Astrocyte of the hippocampus (primary cell): ENCODE measurements at regions not wholly inside any gene's neighbourhood (a gene's known extent, or its start where the extent isn't known, plus 50 kb on each side); places are given as distances from the start of the nearest gene placed in this dataset.
A peak's percentile ranks its signal among the peaks of the same experiment; 100 is the strongest.

Source experiments
- DNase-seq: peaks from one replicate; pipeline ENCODE4 v3.0.0; 2011; ENCODE audit warnings: low read depth, low spot score

DNA sequence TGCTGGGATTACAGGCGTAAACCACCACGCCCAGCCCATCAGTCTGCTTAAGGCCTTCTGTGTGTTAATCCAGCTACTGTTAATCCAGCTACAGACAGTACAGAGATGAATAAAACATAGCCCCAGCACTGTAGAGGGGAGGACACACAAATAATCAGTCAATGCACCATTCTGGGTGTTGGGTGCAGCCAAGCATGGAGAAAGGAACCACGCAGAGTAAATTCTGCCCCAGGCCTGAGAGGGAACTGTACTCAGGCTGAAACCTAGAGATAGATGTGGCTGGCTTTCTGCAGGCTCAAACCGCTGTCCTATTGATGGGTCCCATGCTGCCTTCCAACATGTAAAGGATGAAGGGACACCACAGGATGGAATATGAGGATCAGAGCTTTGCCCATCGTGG, 136.8 kb upstream of the IGSF21 start:
- no peak for DNase-seq

DNA sequence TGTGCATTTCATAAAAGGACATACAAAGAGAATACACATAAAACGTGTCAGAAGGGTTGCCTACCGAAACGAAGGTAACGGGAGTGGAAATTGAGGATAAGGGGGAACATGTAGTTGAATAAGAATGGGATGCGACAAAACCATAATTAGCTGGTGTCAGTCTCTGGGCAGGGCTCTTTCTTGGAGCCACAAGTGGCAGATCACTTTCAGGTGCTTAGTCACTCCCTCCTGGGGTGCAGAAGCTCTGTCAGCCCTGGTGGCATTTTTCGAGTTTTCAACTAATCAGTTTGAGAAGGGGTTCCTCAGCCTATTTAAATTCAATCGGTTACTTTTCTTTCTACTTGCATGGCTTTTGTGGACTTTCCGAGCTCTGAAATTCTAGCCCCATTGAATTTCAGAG, 133.9 kb upstream of the IGSF21 start:
- DNase-seq = no peak

- DNase-seq = no peak
Observed at GRCh38 chr1:17976854-17977253, 130.7 kb upstream of the IGSF21 start.

GRCh38 chr1:17978016-17978415, 129.6 kb upstream of the IGSF21 start:
- no peak for DNase-seq

GRCh38 chr1:17979815-17980214, 127.8 kb upstream of the IGSF21 start:
- no peak for DNase-seq

DNA sequence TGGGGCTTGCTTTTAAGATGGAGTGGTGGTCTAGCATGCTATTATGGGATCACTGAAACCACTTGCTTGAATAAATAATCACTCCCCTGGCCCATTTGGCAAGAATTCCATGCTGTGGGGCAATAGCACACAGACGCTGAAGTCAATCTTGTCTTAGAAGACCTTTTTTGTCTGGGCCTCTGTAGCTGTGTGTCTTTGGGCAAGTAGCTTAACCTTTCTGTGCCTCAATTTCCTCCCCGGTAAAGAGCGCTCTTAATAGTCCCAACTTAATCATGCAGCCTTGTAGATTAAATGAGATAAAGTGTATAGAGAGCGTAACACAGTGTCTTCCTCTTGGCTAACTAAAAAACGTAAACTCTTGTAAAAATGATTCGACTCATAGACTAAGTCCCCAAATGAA, 125.4 kb upstream of the IGSF21 start:
- no peak for DNase-seq

DNA sequence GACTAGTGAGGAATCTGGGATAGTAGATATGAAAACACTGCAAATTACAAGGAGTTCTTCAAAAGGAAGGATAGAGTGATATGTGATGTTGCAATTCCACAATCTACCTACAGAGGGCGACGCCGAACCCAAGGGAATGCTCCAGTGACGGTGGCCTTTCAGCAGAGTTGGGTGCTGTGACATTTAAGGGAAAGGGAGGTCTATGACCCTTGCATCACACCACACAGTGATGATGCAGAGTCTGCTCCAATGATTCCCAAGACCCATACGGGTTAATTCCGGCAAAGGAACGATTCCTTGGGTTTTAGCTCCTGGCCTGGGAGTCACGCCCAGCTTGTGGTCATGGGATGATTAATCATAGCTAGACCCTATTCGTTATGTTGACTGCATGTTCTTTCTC, 123.0 kb upstream of the IGSF21 start:
- DNase-seq = peak; percentile 3

GRCh38 chr1:17986156-17986555, 121.4 kb upstream of the IGSF21 start:
- no peak for DNase-seq

DNA sequence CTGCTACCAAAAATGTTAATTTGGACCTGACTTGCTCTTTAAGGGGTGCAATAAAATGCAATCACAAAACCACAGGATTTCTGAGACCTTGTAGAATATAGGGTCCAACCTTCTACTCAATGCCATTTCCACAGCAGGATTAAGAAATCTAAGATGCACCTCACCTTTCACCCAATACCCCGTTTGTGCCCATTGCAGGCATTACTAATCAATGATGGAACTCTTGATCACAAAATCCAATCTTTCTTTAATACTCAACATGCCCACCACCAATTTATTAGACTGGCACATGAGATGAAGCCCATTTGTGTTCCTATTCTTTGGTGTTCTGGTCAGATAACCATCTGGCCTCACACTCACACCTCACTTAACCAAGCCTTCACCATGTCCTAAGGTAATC, 117.2 kb upstream of the IGSF21 start:
- no peak for DNase-seq

DNA sequence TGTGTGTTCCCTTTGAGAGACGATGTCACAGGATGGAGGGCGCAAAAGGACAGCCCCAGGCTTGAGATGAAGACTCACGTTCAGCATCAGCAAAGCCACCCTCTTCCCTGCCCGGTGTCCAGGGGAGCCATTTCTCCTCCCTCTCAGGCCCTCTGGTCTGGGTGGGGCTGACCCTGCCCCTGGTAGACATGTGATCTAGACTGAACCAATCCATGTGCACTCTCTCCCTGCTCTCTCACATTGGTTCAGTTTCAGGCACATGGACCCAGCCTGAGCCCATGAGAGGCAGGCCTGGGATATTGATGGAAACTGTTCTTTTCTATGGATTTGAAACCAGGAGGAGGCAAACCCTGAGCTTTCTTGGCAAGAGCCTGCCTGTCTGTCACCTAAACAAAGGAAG, 115.6 kb upstream of the IGSF21 start:
- no peak for DNase-seq

GRCh38 chr1:17992800-17993199, 114.8 kb upstream of the IGSF21 start:
- no peak for DNase-seq

- no peak for DNase-seq
Observed at GRCh38 chr1:17994046-17994445, 113.6 kb upstream of the IGSF21 start.

- DNase-seq = no peak
Observed at GRCh38 chr1:17995480-17995879, 112.1 kb upstream of the IGSF21 start.

- no peak for DNase-seq
Observed at GRCh38 chr1:17998889-17999288, 108.7 kb upstream of the IGSF21 start.

- no peak for DNase-seq
Observed at GRCh38 chr1:17999884-18000283, 107.7 kb upstream of the IGSF21 start.

DNA sequence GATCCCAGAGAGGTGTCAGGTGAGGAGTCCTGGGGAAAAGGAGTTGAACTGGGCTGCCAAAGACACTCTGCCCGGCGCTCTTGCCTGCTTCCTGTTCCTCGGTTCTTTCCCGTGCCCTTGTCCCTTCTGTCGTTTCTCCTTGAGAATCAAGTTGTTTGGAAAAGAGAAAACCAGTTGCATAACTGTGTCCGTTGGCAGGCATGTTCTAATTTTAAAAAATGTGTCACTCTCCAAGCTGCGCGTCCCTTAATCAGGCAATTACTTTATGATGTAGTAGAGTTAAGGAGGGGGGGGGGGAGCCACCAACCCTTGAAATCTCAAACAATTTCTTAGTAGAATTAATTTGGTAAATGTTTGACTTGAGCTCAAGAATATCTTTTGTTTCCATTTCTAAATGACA, 105.9 kb upstream of the IGSF21 start:
- no peak for DNase-seq

DNA sequence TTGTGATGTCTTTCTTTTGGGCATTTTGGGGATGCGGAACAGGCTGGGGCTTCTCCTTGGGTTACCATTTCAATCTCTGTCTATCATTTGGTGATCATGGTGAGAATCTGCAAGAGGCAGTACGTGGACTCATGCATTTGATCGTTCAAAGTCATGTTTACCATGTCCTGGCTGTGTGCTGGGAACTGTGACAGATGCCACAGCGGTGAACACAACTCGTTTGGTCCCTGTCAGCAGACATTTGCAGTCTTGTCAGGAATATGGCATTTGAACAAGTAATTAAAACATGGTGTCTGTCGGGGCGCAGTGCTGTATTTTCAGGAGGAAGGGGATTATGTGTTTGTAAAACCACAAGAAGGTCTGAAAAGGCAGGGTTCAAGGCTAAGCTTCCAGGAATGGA, 103.3 kb upstream of the IGSF21 start:
- no peak for DNase-seq

- no peak for DNase-seq
Observed at GRCh38 chr1:18005238-18005637, 102.4 kb upstream of the IGSF21 start.

GRCh38 chr1:18007391-18008041, 100.1 kb upstream of the IGSF21 start:
- no peak for DNase-seq

DNA sequence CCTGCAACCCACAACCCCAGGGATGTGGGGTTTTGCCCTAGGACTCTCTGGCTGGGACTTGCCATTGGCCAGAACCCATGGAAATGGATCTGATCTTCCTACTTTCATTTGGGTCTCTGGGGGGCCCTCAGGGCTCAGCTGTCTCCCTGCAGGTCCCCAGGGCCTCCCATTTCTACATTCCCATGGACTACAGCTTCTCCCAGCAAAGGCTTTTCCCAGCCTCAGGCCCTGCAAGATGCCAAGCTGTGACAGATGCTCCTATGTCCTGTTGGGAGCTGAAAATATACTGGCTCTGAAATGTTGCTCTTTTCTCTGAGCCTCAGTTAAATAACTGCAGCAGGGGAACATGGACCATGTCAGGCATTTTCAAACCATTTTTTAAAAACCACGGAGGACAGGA, 99.5 kb upstream of the IGSF21 start:
- DNase-seq = no peak

DNA sequence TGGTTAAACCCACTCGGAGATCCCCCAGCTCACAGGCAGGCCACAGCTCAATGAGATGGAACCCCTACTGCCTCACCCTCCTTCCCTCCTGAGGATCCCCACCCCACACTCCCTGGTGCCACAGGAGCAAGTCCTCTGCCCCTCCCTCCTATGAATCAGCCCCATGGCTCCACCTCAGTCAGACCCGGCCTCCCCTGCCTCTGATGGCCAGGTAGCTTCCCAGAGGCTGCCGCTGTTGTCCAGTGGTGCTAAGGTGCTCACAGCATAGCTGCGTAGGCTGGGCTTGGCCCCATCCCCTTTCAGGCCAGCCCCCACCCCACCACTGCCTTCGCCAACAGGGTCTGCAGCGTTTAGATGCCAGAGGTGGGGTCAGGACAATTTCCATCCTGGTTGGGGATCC, 98.5 kb upstream of the IGSF21 start:
- no peak for DNase-seq

GRCh38 chr1:18009478-18009961, 98.1 kb upstream of the IGSF21 start:
- no peak for DNase-seq

DNA sequence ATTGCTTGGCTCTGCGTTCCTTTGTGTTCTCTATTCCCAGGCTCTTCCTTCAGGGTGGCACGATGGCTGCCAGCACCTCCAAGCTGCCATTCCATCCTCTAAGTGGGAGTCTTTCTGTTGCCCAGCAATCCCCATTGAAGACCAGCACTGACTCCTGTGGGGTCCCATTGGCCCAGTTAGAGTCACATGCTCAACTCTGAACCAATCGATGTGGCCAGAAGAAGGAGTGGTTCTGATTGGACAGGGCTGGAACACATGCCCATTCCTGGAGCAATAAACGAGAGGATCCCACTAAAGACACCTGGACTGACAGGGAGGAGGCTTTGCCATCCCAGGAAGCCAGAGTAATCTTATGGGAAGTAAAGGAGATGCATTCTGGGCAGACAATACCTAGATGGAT, 97.2 kb upstream of the IGSF21 start:
- DNase-seq = no peak

GRCh38 chr1:18010945-18011344, 96.7 kb upstream of the IGSF21 start:
- peak; percentile 21 for DNase-seq
